NCI-H2196 treated with DMSO at 0.1 percent for 48 hours (cell line): ENCODE measurements at regions not wholly inside any gene's neighbourhood (a gene's known extent, or its start where the extent isn't known, plus 50 kb on each side); places are given as distances from the start of the nearest gene placed in this dataset.

Source experiments
- DNase-seq: peaks from one replicate; lab custom pipeline; 2025; ENCODE audit not compliant: unreplicated experiment; lab: John Stamatoyannopoulos, UW

- no peak for DNase-seq
These were observed 150.2 kb upstream of the EEPD1 start for GRCh38 chr7:36002900-36003299.

- no peak for DNase-seq
These were observed 149.7 kb upstream of the EEPD1 start for GRCh38 chr7:36003343-36003742.

GRCh38 chr7:36005293-36005692, 147.8 kb upstream of the EEPD1 start:
- DNase-seq, result no peak

GRCh38 chr7:36005876-36006275, 147.2 kb upstream of the EEPD1 start:
- DNase-seq, result no peak

- no peak for DNase-seq
These were observed 146.3 kb upstream of the EEPD1 start for GRCh38 chr7:36006636-36007229.

- no peak for DNase-seq
These were observed 142.1 kb upstream of the EEPD1 start for GRCh38 chr7:36010656-36011587.

- no peak for DNase-seq
These were observed 141.5 kb upstream of the EEPD1 start for GRCh38 chr7:36011588-36011965.

- DNase-seq, result no peak
These were observed 139.6 kb upstream of the EEPD1 start for GRCh38 chr7:36013246-36014014.

- DNase-seq, result no peak
These were observed 138.1 kb upstream of the EEPD1 start for GRCh38 chr7:36014961-36015360.

GRCh38 chr7:36015733-36016132, 137.3 kb upstream of the EEPD1 start:
- no peak for DNase-seq

- no peak for DNase-seq
These were observed 136.4 kb upstream of the EEPD1 start for GRCh38 chr7:36016648-36017047.

- no peak for DNase-seq
These were observed 135.9 kb upstream of the EEPD1 start for GRCh38 chr7:36017111-36017510.

GRCh38 chr7:36018816-36019484, 134.1 kb upstream of the EEPD1 start:
- DNase-seq, result no peak

GRCh38 chr7:36019538-36019937, 133.5 kb upstream of the EEPD1 start:
- no peak for DNase-seq

GRCh38 chr7:36019980-36020379, 133.1 kb upstream of the EEPD1 start:
- no peak for DNase-seq

- no peak for DNase-seq
These were observed 131.7 kb upstream of the EEPD1 start for GRCh38 chr7:36021367-36021766.

- DNase-seq, result no peak
These were observed 131.0 kb upstream of the EEPD1 start for GRCh38 chr7:36021917-36022550.

GRCh38 chr7:36023033-36023560, 130.0 kb upstream of the EEPD1 start:
- DNase-seq, result no peak

- DNase-seq, result no peak
These were observed 127.9 kb upstream of the EEPD1 start for GRCh38 chr7:36025190-36025589.

- DNase-seq, result no peak
These were observed 123.7 kb upstream of the EEPD1 start for GRCh38 chr7:36029311-36029710.
